Keratinocyte (primary cell): ENCODE measurements at regions not wholly inside any gene's neighbourhood (a gene's known extent, or its start where the extent isn't known, plus 50 kb on each side); places are given as distances from the start of the nearest gene placed in this dataset.

Experiments
- DNase-seq: peaks from one replicate; pipeline ENCODE4 v3.0.0-alpha.2; 2011; ENCODE audit warnings: low read depth, missing footprints, low spot score
- FAIRE-seq: peaks from 2 replicates; lab custom pipeline; 2011; peaks lifted over from hg19 to GRCh38; lab: Jason Lieb, UNC
- H2AFZ ChIP-seq: 2 replicates; pipeline ENCODE4 v1.6.0; 2012; ENCODE audit warnings: low read length, control low read depth, inconsistent platforms; ENCODE audit not compliant: control insufficient read depth
- H3K27ac ChIP-seq: 2 replicates; pipeline ENCODE4 v1.5.1; 2011; ENCODE audit warnings: low read length; ENCODE audit not compliant: control insufficient read depth, insufficient read depth
- H3K27me3 ChIP-seq: 3 replicates; pipeline ENCODE4 v1.6.0; 2011; ENCODE audit warnings: low read length; ENCODE audit not compliant: control insufficient read depth, insufficient read depth; ENCODE audit errors: extremely low read depth
- H3K36me3 ChIP-seq, 2 experiments: 2 replicates in 1 of 2; 3 replicates in 1 of 2; pipeline ENCODE4 v1.5.1; 2011; ENCODE audit warnings: low read length in 2 of 2, mild to moderate bottlenecking in 1 of 2; ENCODE audit not compliant: control insufficient read depth in 2 of 2, insufficient read depth in 2 of 2; ENCODE audit errors: extremely low read depth in 1 of 2
- H3K4me1 ChIP-seq: 3 replicates; pipeline ENCODE4 v1.5.1; 2011; ENCODE audit warnings: low read length; ENCODE audit not compliant: control insufficient read depth, insufficient read depth; ENCODE audit errors: extremely low read depth
- H3K4me2 ChIP-seq: 3 replicates; pipeline ENCODE4 v1.6.0; 2011; ENCODE audit warnings: low read depth, low read length; ENCODE audit not compliant: control insufficient read depth, insufficient read depth; ENCODE audit errors: extremely low read depth
- H3K4me3 ChIP-seq, 3 experiments: fragments of 200-600 bp in 1 of 3; sonication (generic) in 1 of 3; 2 replicates in 2 of 3; 3 replicates in 1 of 3; pipeline ENCODE4 v1.5.1; 2011 to 2016; ENCODE audit warnings: low read length in 3 of 3, mild to moderate bottlenecking in 3 of 3, control low read depth in 2 of 3, inconsistent platforms in 1 of 3, low read depth in 1 of 3, mixed read lengths in 1 of 3, mixed run types in 1 of 3, moderate library complexity in 1 of 3; ENCODE audit not compliant: control insufficient read depth in 2 of 3, insufficient read depth in 2 of 3; ENCODE audit errors: extremely low read depth in 1 of 3
- H3K79me2 ChIP-seq: 2 replicates; pipeline ENCODE4 v1.6.0; 2012; ENCODE audit warnings: low read length; ENCODE audit not compliant: control insufficient read depth, insufficient read depth
- H3K9ac ChIP-seq: 3 replicates; pipeline ENCODE4 v1.6.0; 2011; ENCODE audit warnings: low read length; ENCODE audit not compliant: control insufficient read depth, insufficient read depth; ENCODE audit errors: extremely low read depth
- H3K9me1 ChIP-seq: 3 replicates; pipeline ENCODE4 v1.6.0; 2011; ENCODE audit warnings: low read length; ENCODE audit not compliant: control insufficient read depth, insufficient read depth; ENCODE audit errors: extremely low read depth
- H3K9me3 ChIP-seq: 2 replicates; pipeline ENCODE4 v1.5.1; 2012; ENCODE audit warnings: low read depth, low read length; ENCODE audit not compliant: control insufficient read depth
- H4K20me1 ChIP-seq: 3 replicates; pipeline ENCODE4 v1.6.0; 2011; ENCODE audit warnings: low read length; ENCODE audit not compliant: control insufficient read depth, insufficient read depth; ENCODE audit errors: extremely low read depth
- EZH2 ChIP-seq: IDR thresholded peaks from one replicate; pipeline ENCODE4 v1.6.1; 2012; ENCODE audit warnings: inconsistent platforms, mild to moderate bottlenecking, low read length, moderate library complexity
- dilution Hi-C: fragments of 300-500 bp; cut with MboI; formaldehyde crosslinking; loops from one replicate; pipeline ENCODE4 v1.7.0; 2020; ENCODE audit warnings: low sequenced_read_pairs; ENCODE audit not compliant: extremely low pct_ligation_motif_present
- TF ChIP-seq, protein P1 (sequence below), 3 experiments: IDR thresholded peaks in 1 of 3; conservative IDR thresholded peaks in 1 of 3; optimal IDR thresholded peaks in 1 of 3; 2 replicates in 2 of 3; 3 replicates in 1 of 3; pipeline versions ENCODE3 to v1.5.1; 2011; ENCODE audit warnings: low read length in 3 of 3, mild to moderate bottlenecking in 3 of 3, moderate library complexity in 2 of 3, control low read depth in 1 of 3, inconsistent platforms in 1 of 3; ENCODE audit not compliant: insufficient read depth in 2 of 3; ENCODE audit errors: extremely low read depth in 1 of 3

DNA sequence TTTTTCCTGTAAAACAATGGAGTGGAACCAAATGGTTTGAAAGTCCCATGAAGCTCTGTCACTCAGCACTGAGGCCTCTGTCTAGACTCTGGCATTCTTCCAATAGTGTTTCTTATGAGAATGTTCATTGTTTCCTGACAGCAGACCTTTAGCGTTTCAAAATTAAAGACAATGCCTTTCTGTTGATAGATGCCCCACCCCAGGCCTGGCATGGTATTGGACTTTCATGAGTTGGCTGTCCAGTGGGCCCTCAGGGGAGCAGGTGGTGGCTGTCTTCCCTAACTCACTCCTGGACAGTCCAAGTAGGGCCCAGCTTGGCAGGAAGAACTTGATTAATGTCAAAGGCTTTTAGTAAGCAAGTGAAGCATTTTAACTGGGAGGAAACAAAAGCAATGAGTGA is 186.5 kb upstream of the CCL2 start:
- Histone ChIP-seq H2AFZ (no peak overlapping the region), H3K27ac (no peak overlapping the region), H3K36me3 (no peaks in the 10 kb centered on the region), H3K9ac (no peak overlapping the region), H3K27me3 (no peaks in the 10 kb centered on the region), H3K4me1 (no peaks in the 10 kb centered on the region), H3K4me3 (no peak overlapping the region), H3K79me2 (no peaks in the 10 kb centered on the region), H3K4me2 (no peak overlapping the region), H3K9me1 (no peaks in the 10 kb centered on the region), H4K20me1 (no peaks in the 10 kb centered on the region), H3K9me3 (no peaks in the 10 kb centered on the region)
- DNase-seq = no peak
- no peak for FAIRE-seq
- no peak for TF ChIP-seq EZH2
- TF ChIP-seq, protein P1, sequence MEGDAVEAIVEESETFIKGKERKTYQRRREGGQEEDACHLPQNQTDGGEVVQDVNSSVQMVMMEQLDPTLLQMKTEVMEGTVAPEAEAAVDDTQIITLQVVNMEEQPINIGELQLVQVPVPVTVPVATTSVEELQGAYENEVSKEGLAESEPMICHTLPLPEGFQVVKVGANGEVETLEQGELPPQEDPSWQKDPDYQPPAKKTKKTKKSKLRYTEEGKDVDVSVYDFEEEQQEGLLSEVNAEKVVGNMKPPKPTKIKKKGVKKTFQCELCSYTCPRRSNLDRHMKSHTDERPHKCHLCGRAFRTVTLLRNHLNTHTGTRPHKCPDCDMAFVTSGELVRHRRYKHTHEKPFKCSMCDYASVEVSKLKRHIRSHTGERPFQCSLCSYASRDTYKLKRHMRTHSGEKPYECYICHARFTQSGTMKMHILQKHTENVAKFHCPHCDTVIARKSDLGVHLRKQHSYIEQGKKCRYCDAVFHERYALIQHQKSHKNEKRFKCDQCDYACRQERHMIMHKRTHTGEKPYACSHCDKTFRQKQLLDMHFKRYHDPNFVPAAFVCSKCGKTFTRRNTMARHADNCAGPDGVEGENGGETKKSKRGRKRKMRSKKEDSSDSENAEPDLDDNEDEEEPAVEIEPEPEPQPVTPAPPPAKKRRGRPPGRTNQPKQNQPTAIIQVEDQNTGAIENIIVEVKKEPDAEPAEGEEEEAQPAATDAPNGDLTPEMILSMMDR (optimal IDR thresholded peaks at IDR 0.05 in 1 of 3, IDR thresholded peaks at IDR 0.05 in 1 of 3, conservative IDR thresholded peaks at IDR 0.05 in 1 of 3; ENCODE audit: extremely low read depth in 1 of 3, insufficient read depth in 2 of 3, low read length in 3 of 3) = no peak
- dilution Hi-C loops = no loop called here

- dilution Hi-C loops = no loop called here
- Histone ChIP-seq H2AFZ (no peak overlapping the region), H3K27me3 (no peaks in the 10 kb centered on the region), H3K4me3 (no peak overlapping the region), H3K4me2 (no peak overlapping the region), H4K20me1 (no peaks in the 10 kb centered on the region), H3K9me1 (no peaks in the 10 kb centered on the region), H3K79me2 (no peaks in the 10 kb centered on the region), H3K4me1 (no peaks in the 10 kb centered on the region), H3K9me3 (no peaks in the 10 kb centered on the region), H3K27ac (no peak overlapping the region), H3K36me3 (no peaks in the 10 kb centered on the region), H3K9ac (no peak overlapping the region)
- FAIRE-seq (no peak), DNase-seq (no peak)
- no peak for TF ChIP-seq EZH2
- TF ChIP-seq, protein P1 (optimal IDR thresholded peaks at IDR 0.05 in 1 of 3, IDR thresholded peaks at IDR 0.05 in 1 of 3, conservative IDR thresholded peaks at IDR 0.05 in 1 of 3; ENCODE audit: extremely low read depth in 1 of 3, insufficient read depth in 2 of 3, low read length in 3 of 3) = no peak
Measured at GRCh38 chr17:34070712-34071111, 184.4 kb upstream of the CCL2 start.
